GM06990 (cell line): ENCODE measurements at regions not wholly inside any gene's neighbourhood (a gene's known extent, or its start where the extent isn't known, plus 50 kb on each side); places are given as distances from the start of the nearest gene placed in this dataset.

Experiments used
- DNase-seq: peaks from one replicate; pipeline ENCODE4 v3.0.0-alpha.2; 2011; ENCODE audit not compliant: insufficient read length; ENCODE audit errors: extremely low read depth
- H3K27me3 ChIP-seq: replicated peaks from 2 replicates; pipeline ENCODE4 v1.6.0; 2011; ENCODE audit warnings: low read length; ENCODE audit not compliant: control insufficient read depth, insufficient read depth
- H3K36me3 ChIP-seq: 2 replicates; pipeline ENCODE4 v1.5.1; 2011; ENCODE audit warnings: low read length; ENCODE audit not compliant: control insufficient read depth, insufficient read depth
- H3K4me3 ChIP-seq: replicated peaks from 2 replicates; pipeline ENCODE4 v1.5.1; 2011; ENCODE audit warnings: low read depth, mild to moderate bottlenecking, control low read depth, low read length
- CTCF ChIP-seq: IDR thresholded peaks from 2 replicates; pipeline ENCODE4 v1.5.1; 2011; ENCODE audit warnings: low read length, control low read depth, mild to moderate bottlenecking, inconsistent platforms; ENCODE audit not compliant: insufficient read depth, poor library complexity, severe bottlenecking

DNA sequence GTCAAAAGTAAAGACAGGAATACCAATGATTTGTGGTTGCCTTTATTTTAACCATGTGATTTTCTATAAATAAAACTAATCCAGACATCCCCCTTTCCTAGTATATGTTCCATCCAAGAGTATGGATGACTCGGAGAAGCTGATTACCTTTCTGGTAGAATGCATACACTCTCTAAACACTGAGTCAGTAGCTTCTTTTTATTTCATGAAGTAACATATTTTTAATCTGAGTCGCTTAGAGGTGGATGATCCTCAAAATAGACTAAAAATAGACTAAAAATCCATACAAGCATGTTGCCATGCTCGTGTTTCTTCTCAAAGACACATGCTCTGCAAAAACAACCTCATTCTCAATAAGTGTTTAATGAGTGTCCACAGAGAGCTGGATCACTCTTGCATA lies 263.7 kb downstream of the COL12A1 start:
- Histone ChIP-seq H3K36me3 (no peaks in the 10 kb centered on the region), H3K4me3 (no peak overlapping the region), H3K27me3 (no peaks in the 10 kb centered on the region)
- no peak for DNase-seq
- no peak for TF ChIP-seq CTCF

DNA sequence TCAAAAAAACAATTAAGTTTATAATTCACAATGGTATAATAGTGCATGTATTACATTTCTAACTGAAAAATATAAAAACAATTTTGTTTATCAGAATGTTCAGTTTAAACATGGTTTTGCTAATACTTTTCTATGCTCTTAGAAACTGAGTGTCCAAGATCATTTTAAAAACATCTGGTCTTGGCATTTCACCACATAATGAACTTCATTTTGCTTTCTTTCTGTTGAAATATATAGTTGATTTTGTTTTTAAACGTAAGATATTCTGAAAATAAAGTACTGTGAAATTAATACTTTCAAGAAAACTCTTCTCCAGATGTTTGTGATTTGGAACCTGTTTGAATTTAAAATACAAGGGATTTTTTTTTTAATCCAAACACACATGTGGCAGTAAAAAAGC lies 264.4 kb downstream of the COL12A1 start:
- DNase-seq = no peak
- TF ChIP-seq CTCF = no peak
- no peak overlapping the region for H3K4me3 ChIP-seq
- H3K27me3 ChIP-seq = no peaks in the 10 kb centered on the region
- no peaks in the 10 kb centered on the region for H3K36me3 ChIP-seq

- TF ChIP-seq CTCF = no peak
- no peaks in the 10 kb centered on the region for H3K36me3 ChIP-seq
- no peak overlapping the region for H3K4me3 ChIP-seq
- no peaks in the 10 kb centered on the region for H3K27me3 ChIP-seq
- no peak for DNase-seq
Observed at GRCh38 chr6:74939721-74940620, 265.9 kb downstream of the COL12A1 start.

DNA sequence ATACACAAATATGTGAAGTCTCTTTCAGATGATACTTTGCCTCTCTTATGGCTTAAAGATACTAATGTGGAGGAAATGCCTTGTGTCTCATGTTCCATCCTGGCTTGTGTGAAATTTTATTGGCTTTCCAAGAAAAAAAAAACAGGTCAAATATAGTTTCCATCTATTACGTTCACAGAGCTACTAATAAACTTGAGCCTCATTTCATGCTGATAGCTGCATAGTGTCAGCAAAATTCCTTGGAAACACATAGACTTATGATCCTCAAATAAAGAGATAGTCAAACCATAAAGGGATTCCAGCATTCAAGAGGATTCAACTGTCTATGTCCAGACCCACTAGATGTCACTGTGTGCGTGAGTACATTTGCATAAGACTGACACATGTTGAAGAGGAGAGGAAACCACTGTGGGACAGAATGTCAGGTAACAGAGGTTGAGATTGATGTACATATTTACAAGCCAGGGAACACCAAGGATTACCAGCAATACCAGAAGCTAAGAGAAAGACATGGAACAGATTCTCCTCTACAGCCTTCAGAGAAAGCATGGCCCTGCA lies 266.6 kb downstream of the COL12A1 start:
- no peak for DNase-seq
- TF ChIP-seq CTCF = no peak
- Histone ChIP-seq H3K4me3 (no peak overlapping the region), H3K27me3 (no peaks in the 10 kb centered on the region), H3K36me3 (no peaks in the 10 kb centered on the region)

GRCh38 chr6:74937936-74938335 lies 267.9 kb downstream of the COL12A1 start:
- Histone ChIP-seq H3K27me3 (no peaks in the 10 kb centered on the region), H3K36me3 (no peaks in the 10 kb centered on the region), H3K4me3 (no peak overlapping the region)
- no peak for DNase-seq
- no peak for TF ChIP-seq CTCF
